ENCODE measurements at regions not wholly inside any gene's neighbourhood (a gene's known extent, or its start where the extent isn't known, plus 50 kb on each side); places are given as distances from the start of the nearest gene placed in this dataset.

DNA sequence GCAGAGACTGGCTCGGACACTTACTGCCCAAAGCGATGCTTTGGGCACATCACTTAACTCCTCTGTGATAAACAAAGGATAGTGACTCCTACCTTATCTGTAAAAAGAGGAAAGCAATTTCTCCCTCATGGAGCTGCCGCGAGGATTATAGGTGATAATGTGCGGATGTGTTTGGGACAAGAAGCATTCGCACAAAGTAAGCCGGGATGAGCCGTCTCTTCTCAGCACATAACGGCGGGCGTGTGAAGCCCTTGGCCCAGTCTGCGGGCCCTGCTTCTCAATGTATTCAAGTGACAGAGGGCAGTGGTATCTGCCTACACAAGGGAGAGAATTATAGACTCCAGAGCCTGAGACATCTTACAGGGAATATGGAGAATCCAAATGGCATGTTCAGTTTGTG lies 550.3 kb upstream of the CPEB2 start:
- Histone ChIP-seq H4K8ac (ENCODE audit: extremely low read depth, insufficient read depth, low read length) (no peak overlapping the region), H2AFZ (ENCODE audit: low read length) (no peak overlapping the region), H2BK20ac (ENCODE audit: low read length) (no peak overlapping the region), H3K18ac (ENCODE audit: extremely low read depth, low read length) (no peak overlapping the region), H3K4ac (replicated peaks; ENCODE audit: insufficient read length, low read depth, low read length) (no peak overlapping the region), H3K14ac (ENCODE audit: insufficient read length) (no peak overlapping the region), H3K4me1 (replicated peaks in 1 of 4; ENCODE audit: control insufficient read depth in 3 of 4, insufficient read depth in 4 of 4, low read length in 3 of 4) (no peaks in the 10 kb centered on the region), H3K9me3 (ENCODE audit: insufficient read depth in 2 of 2, low read depth in 1 of 2, low read length in 1 of 2) (no peaks in the 10 kb centered on the region), H2BK5ac (ENCODE audit: low read depth, low read length) (no peak overlapping the region), H2BK120ac (replicated peaks; ENCODE audit: low read depth, low read length) (no peak overlapping the region), H3K23ac (ENCODE audit: insufficient read length) (no peak overlapping the region), H3K4me3 (ENCODE audit: extremely low read depth in 1 of 4, insufficient read depth in 2 of 4, low read depth in 3 of 4, low read length in 4 of 4) (no peak overlapping the region), H4K5ac (ENCODE audit: insufficient read length, low read depth, low read length) (no peak overlapping the region), H3K23me2 (ENCODE audit: low read depth, low read length) (no peaks in the 10 kb centered on the region), H4K91ac (replicated peaks; ENCODE audit: insufficient read length, low read length) (no peak overlapping the region), H2BK15ac (ENCODE audit: low read length) (no peak overlapping the region), H3K56ac (replicated peaks; ENCODE audit: insufficient read length, low read depth, low read length) (no peak overlapping the region), H3K79me2 (ENCODE audit: control insufficient read depth in 1 of 2, insufficient read depth in 2 of 2, low read length in 2 of 2) (no peaks in the 10 kb centered on the region), H3K27me3 (replicated peaks in 1 of 4; ENCODE audit: control insufficient read depth in 3 of 4, extremely low read depth in 1 of 4, insufficient read depth in 3 of 4, low read length in 3 of 4) (no peaks in the 10 kb centered on the region), H2AK5ac (ENCODE audit: low read depth, low read length) (no peak overlapping the region), H3K79me1 (ENCODE audit: low read depth, low read length) (no peaks in the 10 kb centered on the region), H3K27ac (ENCODE audit: low read depth, low read length) (no peak overlapping the region), H3K36me3 (ENCODE audit: control insufficient read depth in 2 of 4, insufficient read depth in 4 of 4, low read length in 3 of 4) (no peaks in the 10 kb centered on the region), H3K9ac (replicated peaks in 1 of 4; ENCODE audit: extremely low read depth in 1 of 4, low read depth in 3 of 4, low read length in 3 of 4) (no peak overlapping the region), H2BK12ac (ENCODE audit: low read depth, low read length) (no peak overlapping the region), H4K20me1 (replicated peaks in 1 of 2; ENCODE audit: control insufficient read depth in 1 of 2, insufficient read depth in 2 of 2, low read length in 2 of 2) (no peaks in the 10 kb centered on the region), H3K4me2 (ENCODE audit: insufficient read depth in 1 of 2, low read depth in 2 of 2, low read length in 2 of 2) (no peak overlapping the region)
- ChIA-PET CTCF (ENCODE audit: partially characterized antibody) (interaction anchor here (0.9 kb wide), 1 partner anchor 551 kb away, joined by 3 read pairs; no protein-coding TSS in a partner anchor), POLR2A (ENCODE audit: partially characterized antibody) (no interaction called here)
- TF ChIP-seq EZH2 (IDR thresholded peaks at IDR 0.05; ENCODE audit: low read depth, low read length, severe bottlenecking): no peak
- 94% methylated on average over 12 of the region's 12 CpGs; no CpG with 5 or more reads in 1 of the 2 experiments for WGBS, 2 experiments (ENCODE audit: extremely low coverage in 1 of 2, insufficient coverage in 1 of 2, insufficient read length in 1 of 2, insufficient replicate concordance in 2 of 2, low coverage in 1 of 2, low lambda C conversion rate in 2 of 2, missing lambda C conversion rate in 1 of 2)
- DNase-seq (ENCODE audit: low read depth in 1 of 2, low spot score in 2 of 2) (no peak), FAIRE-seq (no peak)

All from H1 (cell line).